GM13977 (cell line): ENCODE measurements at regions not wholly inside any gene's neighbourhood (a gene's known extent, or its start where the extent isn't known, plus 50 kb on each side); places are given as distances from the start of the nearest gene placed in this dataset.

Source experiments
- DNase-seq: peaks from one replicate; pipeline ENCODE4 v3.0.0; 2012; ENCODE audit warnings: low spot score
- CTCF ChIP-seq: IDR thresholded peaks from 2 replicates; pipeline ENCODE4 v1.5.1; 2012; ENCODE audit warnings: mild to moderate bottlenecking, control low read depth; ENCODE audit not compliant: insufficient read depth; ENCODE audit errors: extremely low read depth, missing control alignments
- in situ Hi-C: fragments of 300-500 bp; cut with MboI; formaldehyde crosslinking; loops from one replicate; pipeline ENCODE4 v1.12.0; 2022; ENCODE audit warnings: low sequenced_read_pairs, low pct_unique_long_range_greater_than_20kb, mixed read lengths, inconsistent platforms; ENCODE audit not compliant: unreplicated experiment

DNA sequence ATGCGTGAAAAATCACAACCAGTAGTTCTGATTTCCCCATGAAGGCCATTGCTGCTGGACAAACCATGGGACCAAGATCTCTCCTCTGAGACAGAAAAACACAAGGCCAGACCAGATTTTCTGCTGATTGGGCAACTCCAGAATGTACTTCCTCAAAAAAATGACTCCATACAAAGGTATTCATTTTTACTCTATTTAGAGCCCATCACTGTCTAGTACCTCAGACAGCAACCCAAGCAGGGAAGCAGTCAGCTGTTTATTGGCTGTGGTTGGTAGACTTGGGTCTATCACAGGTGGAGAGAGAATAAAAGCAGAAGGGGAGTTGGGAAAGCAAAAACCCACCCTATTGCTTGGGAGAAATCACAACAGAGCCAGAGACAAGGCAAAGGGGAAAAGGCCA is 219.9 kb downstream of the PIK3C3 start:
- in situ Hi-C loops: no loop called here
- no peak for TF ChIP-seq CTCF
- no peak for DNase-seq

GRCh38 chr18:42176599-42176998 is 221.6 kb downstream of the PIK3C3 start:
- no peak for TF ChIP-seq CTCF
- in situ Hi-C loops: no loop called here
- DNase-seq: no peak

- in situ Hi-C loops: no loop called here
- DNase-seq: no peak
- TF ChIP-seq CTCF: no peak
These were observed 222.4 kb downstream of the PIK3C3 start for GRCh38 chr18:42177390-42177789.

DNA sequence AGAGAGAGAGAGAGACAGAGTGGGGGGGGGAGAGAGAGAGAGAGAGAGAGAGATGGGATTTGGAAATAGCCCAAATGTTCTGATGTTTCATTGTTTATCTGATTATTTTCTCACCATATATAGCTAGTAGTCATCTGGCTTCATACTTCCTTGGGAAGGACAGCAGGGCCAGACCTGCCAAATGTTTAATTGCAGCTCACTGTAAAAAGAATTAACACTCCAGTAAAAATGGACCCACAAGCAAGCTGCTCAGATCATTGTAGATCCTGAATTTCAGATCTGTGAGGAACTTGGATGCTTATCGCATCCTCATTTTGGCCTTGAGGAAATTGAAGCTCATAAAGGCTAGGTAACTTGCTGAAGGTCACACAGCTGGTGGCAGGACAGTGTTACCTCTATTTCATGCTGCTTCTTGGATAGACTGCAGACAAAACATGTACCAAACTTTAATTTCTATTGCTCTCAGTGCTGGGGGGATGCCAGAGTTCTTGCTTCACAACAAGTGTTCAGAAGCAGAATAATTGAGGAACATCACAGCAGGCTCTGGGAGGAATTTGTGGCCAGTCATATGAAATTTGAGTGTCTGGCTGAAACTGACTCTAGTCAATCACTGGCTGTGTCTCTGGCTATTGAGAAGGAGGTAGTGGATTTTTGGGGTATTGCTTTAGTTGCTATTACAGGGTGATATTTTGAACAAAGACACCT is 223.5 kb downstream of the PIK3C3 start:
- in situ Hi-C loops: no loop called here
- no peak for DNase-seq
- TF ChIP-seq CTCF: no peak

- DNase-seq: no peak
- no peak for TF ChIP-seq CTCF
- in situ Hi-C loops: no loop called here
These were observed 224.6 kb downstream of the PIK3C3 start for GRCh38 chr18:42179542-42180121.

DNA sequence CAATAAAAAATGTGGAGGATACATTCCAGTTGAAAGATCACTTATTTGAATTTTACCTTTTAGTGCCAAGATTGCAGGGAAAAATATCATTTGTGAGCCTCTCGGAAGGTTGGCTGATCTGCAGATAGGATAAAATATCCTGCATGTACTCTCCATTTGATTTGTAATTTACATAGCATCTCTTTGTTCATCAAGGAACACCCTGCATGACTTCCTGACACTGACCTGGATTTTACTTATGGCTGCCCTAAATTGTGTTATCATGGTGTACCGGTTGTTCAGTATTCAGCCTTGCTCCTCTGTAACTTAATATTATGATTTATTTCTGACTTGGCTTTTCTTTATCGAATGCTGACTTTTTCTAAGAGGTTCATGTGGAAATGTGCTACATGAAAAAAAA is 226.4 kb downstream of the PIK3C3 start:
- TF ChIP-seq CTCF: no peak
- in situ Hi-C loops: no loop called here
- no peak for DNase-seq
